DMS79 treated with DMSO at 0.1 percent for 48 hours (cell line): ENCODE measurements at regions not wholly inside any gene's neighbourhood (a gene's known extent, or its start where the extent isn't known, plus 50 kb on each side); places are given as distances from the start of the nearest gene placed in this dataset.
"Not testable (repeated sequence)": the region's sequence is repeated elsewhere in the genome, so short reads cannot be mapped to it uniquely, and the experiment has no call there.

ENCODE experiments used
- DNase-seq: peaks from one replicate; lab custom pipeline; 2025; lab: John Stamatoyannopoulos, UW

DNA sequence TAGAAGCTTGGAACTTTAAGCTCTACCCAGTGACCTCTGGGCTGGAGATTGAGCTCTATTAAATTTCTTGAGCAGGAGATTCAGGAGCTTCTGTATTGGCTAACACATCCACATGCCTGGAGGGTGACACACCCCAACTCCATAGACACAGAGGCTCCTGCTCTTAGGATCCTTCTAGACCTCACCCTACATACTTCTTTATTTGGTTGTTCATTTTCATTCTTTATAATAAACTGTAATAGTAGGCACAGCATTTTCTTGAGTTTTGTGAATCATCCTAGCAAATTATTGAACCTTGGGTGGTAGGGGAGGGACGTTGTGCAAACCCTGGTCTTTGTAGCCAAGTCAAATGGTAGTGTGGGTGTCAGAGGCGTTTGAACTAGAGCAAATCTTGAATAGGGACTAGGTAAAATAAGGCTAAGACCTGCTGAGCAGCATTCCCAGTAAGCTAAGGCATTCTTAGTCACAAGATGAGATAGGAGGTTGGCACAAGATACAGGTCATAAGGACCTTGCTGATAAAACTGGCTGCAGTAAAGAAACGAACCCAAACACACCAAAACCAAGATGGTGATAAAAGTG lies 323.8 kb upstream of the GALNT5 start:
- no peak for DNase-seq

DNA sequence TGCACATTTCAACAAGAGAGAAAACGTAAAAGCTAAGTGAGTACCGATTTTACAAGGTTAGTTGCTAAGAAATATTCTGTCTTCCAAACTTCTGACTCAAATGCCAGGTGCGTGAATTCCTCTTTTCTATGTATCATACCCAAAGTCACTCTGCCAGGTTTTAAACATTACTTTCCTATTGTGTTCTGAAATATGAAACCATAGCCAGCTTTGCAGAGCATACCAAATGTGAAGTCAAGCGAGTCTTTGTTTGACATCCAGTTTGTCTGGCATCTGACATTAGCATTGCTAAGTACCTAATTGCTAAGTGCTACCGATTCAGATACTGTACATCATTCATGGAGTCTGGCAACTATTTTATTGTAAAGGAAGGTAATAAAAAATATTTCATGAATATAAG lies 321.9 kb upstream of the GALNT5 start:
- DNase-seq, result no peak

DNA sequence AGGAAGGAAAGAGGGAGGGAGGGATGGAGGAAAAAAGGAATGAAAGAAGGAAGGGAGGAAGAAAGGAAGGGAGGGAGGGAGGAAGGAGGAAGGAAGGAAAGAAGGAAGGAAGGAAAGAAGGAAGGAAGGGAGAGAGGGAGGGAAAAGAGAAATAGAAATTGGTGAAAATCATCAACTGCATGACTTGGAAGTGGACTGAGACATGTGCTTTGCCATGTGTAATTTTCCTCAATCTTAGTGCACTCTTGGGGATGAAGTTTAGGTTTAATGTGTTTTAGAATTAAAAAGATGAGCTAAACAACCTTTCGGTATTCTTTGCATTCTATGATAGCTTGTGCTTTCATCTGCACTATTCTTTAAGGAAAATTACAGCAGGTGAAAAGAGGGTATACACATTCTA lies 320.1 kb upstream of the GALNT5 start:
- DNase-seq, result no peak

DNA sequence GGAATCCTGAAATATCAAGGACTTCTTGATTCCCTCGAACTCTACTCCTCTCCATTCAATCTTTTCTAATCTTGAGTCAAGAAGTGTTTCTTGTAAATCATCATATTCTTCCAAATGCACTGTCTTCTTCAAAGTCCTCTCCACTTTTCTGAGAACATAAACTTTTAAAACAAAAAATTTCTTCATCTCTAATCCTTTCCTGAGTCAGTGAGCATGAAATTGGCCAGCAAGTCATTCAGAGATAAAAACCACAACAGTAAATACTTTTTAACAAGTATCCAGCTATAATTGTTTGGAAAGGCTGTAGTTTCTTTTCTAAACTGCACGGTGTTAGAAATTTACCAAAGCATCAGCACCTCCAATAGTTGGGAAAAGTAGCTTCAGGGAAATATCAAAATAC lies 312.6 kb upstream of the GALNT5 start:
- DNase-seq, result no peak

DNA sequence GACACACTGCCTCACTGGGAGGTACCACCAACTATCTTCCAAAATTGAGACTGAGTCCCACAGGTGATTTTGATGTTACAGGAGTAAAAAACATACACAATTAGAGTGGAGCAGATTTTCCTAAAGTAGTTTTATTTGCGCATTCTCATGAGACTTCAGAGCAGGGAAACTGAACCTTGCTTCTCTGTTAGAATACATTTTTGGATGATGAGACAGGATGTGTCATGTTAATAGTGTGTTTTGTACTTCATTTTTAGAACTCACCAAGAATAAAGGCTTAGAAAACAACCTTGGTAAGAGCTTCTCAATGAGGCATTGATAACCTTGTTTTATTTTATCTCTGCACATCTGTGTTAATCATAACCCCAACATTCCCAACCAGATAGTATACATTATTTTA lies 310.2 kb upstream of the GALNT5 start:
- DNase-seq, result no peak

DNA sequence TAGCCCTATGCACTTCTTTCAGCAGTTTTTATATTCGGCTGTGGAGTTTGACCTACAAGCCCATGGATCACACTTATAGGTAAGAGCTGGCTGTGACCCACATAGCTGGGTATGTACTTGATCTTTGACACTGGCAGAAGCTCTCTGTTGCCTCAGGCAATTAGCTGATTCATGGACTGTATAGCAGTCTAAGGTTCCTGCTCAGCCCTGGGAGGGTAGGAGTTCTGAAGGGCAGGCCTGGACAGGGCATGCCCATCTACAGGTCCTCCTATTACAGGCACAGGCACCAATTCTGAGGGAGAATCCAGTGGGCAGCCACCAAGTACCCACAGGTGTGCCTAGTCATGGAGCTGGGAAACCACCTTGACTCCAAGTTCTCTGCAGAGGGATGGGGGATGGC lies 301.8 kb upstream of the GALNT5 start:
- no peak for DNase-seq

DNA sequence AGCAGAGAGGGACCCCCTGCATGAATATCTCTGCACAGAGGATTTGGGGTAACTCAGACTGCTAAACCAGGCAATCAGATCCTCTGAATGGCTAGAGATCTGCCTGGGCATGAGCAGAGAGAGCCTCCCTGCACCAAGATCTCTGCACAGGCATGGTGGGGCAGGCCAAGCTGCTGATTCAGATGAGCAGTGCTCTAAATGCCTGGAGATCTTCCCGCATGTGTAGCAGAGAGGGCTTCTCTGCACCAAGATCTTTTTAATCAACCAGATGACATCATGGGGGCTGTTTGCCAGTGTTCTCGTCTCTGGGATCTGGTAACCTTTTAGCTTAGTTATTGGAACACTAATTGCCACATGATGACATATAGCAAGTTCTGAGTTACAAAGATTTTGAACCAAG lies 301.3 kb upstream of the GALNT5 start:
- no peak for DNase-seq

DNA sequence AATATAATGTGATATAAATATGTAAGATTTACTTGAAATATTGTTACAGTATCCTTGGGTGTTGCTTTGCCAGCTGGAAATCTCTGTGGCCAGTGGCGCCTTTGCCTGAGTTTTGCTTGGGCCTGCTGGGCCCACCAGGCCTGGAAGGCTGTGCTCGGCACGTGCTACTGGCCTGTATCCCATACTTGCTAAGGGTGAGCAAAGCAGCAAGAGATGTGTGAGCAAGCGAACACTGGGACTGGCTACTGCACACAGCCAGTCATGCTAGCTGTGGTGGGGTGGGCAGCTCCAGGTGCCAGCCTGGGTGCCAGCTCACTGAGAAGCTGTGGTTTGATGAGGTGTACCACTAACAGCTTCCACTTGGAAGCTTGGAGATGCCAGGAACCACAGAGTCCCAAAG lies 299.1 kb upstream of the GALNT5 start:
- no peak for DNase-seq

DNA sequence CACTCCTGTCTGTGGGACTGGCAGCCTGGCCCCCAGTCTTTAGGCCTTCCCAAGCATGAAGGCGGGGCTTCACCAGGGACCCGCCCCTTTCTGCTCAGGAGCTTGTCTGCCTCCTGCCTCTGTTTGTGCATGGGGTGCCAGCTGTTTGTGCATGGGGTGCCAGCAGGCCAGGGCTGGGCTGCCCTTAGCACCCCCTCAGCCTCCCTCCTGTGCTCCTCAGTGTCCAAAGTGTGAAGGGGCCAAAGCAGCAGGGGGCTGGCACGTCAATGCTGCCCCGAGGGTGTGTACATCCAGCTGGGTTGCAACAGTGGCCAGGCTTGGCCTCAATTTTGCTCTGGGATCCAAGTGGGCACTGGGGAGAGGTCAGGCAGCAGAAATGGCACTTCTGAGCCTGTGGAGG lies 298.0 kb upstream of the GALNT5 start:
- DNase-seq, result no peak

DNA sequence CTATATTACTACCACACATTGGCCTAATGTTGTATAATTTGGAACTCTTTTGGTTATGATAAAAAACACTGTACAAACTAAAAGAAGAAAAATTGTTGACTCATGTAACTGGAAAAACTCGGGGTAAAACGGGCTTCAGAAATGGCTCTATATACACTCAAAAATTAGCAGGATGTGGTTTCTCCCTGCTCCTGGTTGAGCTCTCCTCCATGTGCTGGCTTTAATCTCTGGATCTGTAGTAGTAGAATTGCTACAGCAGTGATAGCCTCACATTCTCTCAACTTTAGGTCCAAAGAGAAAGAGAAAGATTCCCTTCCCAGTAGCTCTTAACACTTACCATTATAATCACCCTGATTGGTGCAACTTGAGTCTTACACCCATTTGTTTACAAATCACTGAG lies 274.9 kb upstream of the GALNT5 start:
- no peak for DNase-seq

DNA sequence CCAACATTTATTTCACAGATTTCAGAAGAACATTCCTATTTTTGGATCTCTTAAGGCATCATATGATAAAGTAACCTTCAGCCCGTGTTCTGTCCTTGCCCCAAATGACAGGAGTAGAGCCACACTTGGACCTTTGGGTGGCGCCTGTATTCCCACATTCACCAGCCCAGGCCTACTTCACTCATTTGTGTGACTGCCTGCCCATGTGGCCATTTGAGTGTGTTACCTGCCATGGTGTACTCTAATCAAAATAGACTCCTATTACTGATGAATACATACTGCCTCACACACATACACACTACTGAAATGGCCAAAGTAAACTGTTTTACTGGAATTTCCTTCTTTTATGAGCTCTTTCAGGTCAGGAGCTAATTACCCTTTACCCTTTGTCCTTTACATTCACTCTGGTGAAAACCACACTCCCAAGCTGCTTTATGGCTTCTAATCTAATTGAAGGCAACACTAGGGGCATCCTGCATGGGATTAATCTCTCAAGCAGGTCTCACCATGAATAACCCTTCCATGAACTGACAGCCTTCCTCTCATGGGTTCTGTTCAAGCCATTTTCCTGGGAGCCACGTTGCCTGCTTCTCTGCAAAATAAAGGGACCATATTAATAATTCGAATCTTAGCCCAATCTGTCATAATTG lies 271.0 kb upstream of the GALNT5 start:
- no peak for DNase-seq

DNA sequence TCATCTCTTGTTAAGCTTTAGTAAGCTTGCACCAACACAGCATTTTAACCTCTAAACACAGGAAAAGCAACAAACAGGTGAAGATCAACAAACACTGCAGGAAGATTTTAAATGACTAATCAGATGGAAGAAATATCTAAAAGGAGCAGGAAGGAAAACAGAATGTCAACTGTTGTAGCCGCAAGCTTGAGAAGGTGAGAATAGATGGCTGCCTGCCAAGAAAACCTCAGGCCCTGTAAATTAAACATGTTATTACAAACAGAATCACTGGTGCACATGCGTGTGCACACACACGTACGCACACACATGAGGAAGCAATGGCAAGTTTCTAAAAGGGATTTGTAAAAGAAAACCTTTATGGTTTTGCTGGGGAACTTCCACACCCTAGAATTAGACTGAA lies 257.8 kb upstream of the GALNT5 start:
- DNase-seq, result no peak

DNA sequence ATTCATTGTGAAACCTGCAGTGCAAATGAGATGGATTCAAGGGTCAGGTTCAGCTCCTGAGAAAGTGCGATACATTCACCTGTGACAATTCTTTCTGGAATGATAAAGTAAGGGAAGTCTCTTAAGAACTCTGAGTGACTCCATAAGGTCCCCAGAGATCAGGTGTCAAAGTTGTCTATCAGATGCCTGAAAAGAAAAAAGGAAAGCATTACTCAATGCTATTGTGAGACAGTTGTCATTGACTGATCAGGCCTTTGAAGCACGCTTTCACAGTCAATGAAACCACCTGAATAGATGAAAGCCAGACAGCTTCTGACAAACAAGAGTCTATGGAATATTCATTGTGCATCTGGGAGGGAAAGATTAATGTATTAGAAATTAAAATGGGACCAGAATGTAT lies 252.7 kb upstream of the GALNT5 start:
- DNase-seq, result no peak

DNA sequence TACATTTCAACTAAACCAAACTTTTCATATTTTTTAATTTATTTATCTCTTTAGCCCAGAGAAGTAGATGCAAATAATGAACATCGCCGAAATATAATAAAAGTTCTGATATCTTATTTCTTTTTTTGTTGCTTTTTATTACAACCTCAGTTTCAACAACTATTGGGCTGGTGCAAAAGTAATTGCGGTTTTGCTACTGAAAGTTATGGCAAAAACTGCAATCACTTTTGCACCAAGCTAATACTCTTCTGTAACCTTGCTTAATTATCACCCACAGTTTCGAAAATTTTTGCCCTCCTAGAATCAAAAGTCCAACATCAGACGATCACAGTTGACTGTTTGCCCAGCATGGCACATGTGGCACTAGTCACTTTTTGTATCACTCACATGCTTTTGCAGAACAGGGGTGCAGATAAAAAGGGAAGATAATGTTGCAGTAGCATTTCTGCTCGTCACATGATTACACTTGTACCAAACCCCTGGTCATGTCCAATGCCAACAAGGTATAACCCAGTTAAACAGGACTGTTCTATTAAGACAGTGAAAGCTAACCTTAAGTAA lies 242.4 kb upstream of the GALNT5 start:
- DNase-seq, result no peak

DNA sequence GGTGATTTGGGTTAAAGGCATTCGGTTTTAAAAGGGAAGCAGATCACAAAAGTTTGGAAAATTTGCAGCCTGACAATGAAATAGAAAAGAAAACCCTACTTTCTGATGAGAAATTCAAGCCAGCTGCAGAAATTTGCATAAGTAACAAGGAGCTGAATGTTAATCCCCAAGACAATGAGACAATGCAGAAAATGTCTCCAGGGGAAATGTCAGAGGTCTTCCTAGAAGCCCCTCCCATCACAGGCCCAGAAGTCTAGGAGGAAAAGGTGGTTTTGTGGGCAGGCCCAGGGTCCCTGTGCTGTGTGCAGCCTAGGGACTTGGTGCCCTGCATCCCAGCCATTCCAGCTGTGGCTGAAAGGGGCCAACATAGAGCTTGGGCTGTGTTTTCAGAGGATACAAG lies 234.2 kb upstream of the GALNT5 start:
- DNase-seq, result not testable (repeated sequence)

DNA sequence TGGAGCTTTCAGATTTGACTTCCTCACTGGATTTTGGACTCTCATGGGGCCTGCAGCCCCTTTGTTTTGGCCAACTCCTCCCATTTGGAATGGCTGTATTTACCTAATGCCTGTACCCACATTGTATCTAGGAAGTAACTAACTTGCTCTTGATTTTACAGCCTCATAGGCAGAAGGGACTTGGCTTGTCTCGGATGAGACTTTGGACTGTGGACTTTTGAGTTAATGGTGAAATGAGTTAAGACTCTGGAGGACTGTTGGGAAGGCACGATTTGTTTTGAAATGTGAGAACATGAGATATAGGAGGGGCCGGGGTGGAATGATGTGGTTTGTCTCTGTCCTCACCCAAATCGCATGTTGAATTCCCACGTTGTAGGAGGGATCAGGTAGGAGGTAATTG lies 233.4 kb upstream of the GALNT5 start:
- no peak for DNase-seq

DNA sequence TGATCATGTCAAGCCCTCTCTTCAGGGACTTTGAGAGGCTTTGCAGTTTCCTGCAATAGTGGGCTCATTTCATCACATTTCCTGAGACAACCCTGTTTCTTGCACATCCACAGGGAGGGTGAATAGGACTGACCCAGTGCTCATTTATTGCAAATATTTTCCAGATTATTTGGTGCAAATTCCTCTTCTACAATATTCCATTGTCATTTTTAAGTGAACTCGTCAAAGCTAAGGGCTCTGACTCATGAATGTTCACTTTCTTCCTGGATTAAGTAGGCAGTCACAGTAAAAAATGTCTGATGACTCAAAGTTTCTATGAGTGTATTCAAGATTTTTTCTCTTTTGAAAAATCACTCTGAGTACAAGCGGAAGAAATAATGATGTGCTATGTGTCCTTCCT lies 225.5 kb upstream of the GALNT5 start:
- DNase-seq, result no peak

DNA sequence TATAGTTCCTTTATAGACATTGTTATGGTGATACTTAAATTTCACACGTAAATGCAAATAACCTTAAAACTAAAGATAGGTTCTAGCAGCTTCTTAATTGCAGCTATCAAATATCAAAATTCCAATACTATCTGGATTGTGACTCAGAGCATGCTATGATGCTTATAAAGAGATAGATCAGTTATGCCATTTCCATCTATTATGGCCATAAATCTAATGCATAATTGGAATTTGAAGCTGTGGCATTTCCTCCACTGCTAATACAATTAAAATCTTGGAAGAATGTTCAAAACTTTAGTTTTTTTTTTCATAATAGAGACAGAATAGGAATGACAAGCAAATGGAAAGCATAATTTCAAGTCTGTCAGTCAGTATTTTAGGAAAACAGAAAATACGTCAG lies 220.8 kb upstream of the GALNT5 start:
- no peak for DNase-seq

DNA sequence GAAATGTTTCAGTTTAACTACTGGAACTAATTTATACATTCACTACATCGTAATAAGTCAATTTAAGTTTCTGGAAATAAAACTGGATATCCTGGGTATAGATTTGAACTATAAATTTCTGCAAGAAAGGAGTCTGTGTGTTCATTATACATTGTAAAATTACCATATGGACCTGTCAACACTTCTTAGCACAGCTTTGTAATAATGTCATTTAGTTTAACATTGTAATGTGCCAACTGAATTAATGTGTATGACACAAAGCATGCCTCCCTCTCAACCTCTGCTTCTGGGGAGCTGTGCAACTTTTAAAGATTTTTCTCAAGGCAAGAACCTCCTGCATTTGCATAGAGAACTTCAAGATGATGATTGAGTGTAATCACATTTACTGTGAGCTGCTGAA lies 213.7 kb upstream of the GALNT5 start:
- no peak for DNase-seq

DNA sequence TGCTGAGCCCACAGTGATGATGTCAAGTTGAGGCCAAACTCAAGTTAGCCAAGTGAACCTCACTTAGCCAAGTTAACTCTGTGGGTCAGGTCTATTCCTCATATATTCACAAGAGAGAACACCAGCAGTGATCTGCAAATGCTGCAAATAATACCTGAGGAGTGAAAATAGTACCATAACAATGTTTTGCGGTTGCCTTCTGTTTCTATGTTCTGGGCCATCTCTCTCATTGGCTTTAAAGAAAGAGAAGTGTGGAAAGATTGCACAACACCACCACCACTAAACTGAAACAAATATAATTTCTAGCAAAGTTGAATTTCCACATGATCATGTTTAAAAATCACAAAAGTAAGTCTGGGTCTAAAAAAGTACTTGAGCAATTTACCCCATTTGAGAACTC lies 211.1 kb upstream of the GALNT5 start:
- DNase-seq, result no peak

DNA sequence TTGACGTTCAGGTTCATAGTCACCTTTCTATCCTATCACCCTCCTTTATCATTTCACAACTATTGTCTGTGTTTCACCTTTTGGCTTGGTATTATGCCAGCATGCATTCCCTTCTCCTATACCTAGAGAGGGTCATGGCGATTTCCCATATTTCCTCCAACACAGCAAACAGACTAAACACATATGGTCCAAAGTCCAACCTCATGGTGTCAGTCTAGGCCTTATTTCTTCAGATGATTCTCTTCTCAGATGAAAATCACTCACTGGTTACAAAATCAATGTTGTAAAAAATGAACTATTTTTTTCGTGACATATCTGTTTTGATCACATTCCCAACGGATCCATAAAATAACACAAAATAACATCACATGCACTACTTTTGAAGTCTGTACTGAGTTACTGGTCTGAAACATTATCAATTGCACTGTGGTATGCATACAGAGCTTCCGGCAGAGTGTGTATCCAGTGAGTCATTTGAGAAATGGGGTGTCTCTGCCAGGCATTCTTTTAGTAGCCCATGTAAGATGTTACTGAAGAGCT lies 204.8 kb upstream of the GALNT5 start:
- DNase-seq, result no peak

DNA sequence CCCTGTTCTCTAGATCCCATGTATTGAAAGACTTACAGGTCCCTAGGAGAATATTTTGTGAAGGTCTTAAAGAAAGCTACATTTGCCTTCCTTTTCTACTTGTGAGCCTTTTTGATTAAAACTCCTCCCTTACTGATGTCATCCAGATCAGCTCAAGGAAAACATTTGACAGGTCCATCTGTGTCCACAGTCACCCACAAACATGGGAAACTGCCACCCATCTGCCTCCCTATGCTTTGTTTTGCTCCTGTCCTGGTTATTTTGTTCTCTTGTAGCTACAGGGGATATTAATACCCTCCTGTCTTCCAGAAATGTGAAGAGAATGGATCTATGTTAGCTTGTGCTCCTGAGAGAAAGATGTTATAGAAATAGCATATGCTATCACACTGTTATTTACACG lies 203.6 kb upstream of the GALNT5 start:
- DNase-seq, result no peak

DNA sequence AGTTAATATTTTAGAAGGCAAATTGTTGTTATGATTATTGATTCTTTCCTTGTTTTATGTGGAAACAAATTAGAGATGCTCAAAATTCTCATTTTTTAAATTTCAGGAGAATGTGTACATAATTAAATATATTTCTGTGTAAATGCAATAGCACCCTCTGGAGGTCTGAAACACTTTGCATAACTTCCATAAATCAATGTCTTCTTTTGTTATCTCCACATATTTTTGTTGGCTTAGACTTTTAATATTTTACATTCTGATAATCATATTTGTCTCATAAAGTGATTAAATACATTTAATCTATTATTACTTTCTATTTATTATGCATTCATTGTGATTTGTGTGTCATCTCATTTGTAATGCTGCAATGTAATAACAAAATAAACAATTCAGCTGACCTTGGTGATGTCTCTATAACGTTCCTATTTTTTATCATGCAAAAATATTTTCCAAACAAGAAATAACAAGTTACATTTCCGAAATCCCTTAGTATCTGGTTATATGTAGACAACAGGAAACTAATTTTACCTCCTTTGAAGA lies 201.8 kb upstream of the GALNT5 start:
- DNase-seq, result no peak
